ENCODE measurements at regions not wholly inside any gene's neighbourhood (a gene's known extent, or its start where the extent isn't known, plus 50 kb on each side); places are given as distances from the start of the nearest gene placed in this dataset.
A peak's percentile ranks its signal among the peaks of the same experiment; 100 is the strongest.

- Histone ChIP-seq H3K27ac (replicated peaks in 1 of 4) (peak overlapping the region; percentile 57 to 83 (median 80)), H3K36me3 (no peaks in the 10 kb centered on the region), H3K9me3 (no peaks in the 10 kb centered on the region), H3K27me3 (no peaks in the 10 kb centered on the region), H3K4me1 (peaks cover 27 to 53% (median 40%) of the 10 kb centered on the region in 4 donors), H3K4me3 (peak overlapping the region; percentile 62 to 78 (median 70))
- WGBS, result 7% methylated on average over 24 of the region's 73 CpGs
- intact Hi-C loops (cut with DNase I), result loop anchor here (5.0 kb wide), 1 partner anchor 67 kb away; no protein-coding TSS in a partner anchor
- no peak for DNase-seq (ENCODE audit: extremely low spot score)
- TF ChIP-seq, protein P1, sequence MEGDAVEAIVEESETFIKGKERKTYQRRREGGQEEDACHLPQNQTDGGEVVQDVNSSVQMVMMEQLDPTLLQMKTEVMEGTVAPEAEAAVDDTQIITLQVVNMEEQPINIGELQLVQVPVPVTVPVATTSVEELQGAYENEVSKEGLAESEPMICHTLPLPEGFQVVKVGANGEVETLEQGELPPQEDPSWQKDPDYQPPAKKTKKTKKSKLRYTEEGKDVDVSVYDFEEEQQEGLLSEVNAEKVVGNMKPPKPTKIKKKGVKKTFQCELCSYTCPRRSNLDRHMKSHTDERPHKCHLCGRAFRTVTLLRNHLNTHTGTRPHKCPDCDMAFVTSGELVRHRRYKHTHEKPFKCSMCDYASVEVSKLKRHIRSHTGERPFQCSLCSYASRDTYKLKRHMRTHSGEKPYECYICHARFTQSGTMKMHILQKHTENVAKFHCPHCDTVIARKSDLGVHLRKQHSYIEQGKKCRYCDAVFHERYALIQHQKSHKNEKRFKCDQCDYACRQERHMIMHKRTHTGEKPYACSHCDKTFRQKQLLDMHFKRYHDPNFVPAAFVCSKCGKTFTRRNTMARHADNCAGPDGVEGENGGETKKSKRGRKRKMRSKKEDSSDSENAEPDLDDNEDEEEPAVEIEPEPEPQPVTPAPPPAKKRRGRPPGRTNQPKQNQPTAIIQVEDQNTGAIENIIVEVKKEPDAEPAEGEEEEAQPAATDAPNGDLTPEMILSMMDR (IDR thresholded peaks at IDR 0.05), result no peak
- TF ChIP-seq POLR2AphosphoS5 (IDR thresholded peaks at IDR 0.05), result peak in 1 of 2 donors; percentile 38
These were observed 71.0 kb downstream of the SOX4 start for GRCh38 chr6:21664314-21665109.

- no peak for DNase-seq (ENCODE audit: extremely low spot score)
- TF ChIP-seq POLR2AphosphoS5 (IDR thresholded peaks at IDR 0.05) (no peak), POLR2A (IDR thresholded peaks at IDR 0.05; ENCODE audit: low read depth) (no peak), EP300 (IDR thresholded peaks at IDR 0.05) (no peak)
- TF ChIP-seq, protein P1 (IDR thresholded peaks at IDR 0.05), result no peak
- Histone ChIP-seq H3K4me1 (peaks cover 27 to 55% (median 43%) of the 10 kb centered on the region in 4 donors), H3K36me3 (no peaks in the 10 kb centered on the region), H3K27me3 (no peaks in the 10 kb centered on the region), H3K27ac (replicated peaks in 1 of 4) (peak overlapping the region; percentile 78 to 83 (median 80)), H3K4me3 (peak overlapping the region; percentile 62 to 78 (median 70)), H3K9me3 (no peaks in the 10 kb centered on the region)
- WGBS, result 32% methylated on average over 9 of the region's 9 CpGs
- intact Hi-C loops (cut with DNase I), result loop anchor here (5.0 kb wide), 1 partner anchor 68 kb away; no protein-coding TSS in a partner anchor
These were observed 71.5 kb downstream of the SOX4 start for GRCh38 chr6:21665110-21665391.

GRCh38 chr6:21665392-21666200 lies 72.0 kb downstream of the SOX4 start:
- peak overlapping the region; percentile 62 to 78 (median 70) for H3K4me3 ChIP-seq
- TF ChIP-seq POLR2AphosphoS5 (IDR thresholded peaks at IDR 0.05) (no peak), POLR2A (IDR thresholded peaks at IDR 0.05; ENCODE audit: low read depth) (no peak), EP300 (IDR thresholded peaks at IDR 0.05) (no peak)
- TF ChIP-seq, protein P1 (IDR thresholded peaks at IDR 0.05), result no peak
- WGBS, result 33% methylated on average over 34 of the region's 37 CpGs
- H3K36me3 ChIP-seq, result no peaks in the 10 kb centered on the region
- no peaks in the 10 kb centered on the region for H3K9me3 ChIP-seq
- DNase-seq (ENCODE audit: extremely low spot score), result no peak
- intact Hi-C loops (cut with DNase I), result loop anchor here (5.0 kb wide), 1 partner anchor 68 kb away; no protein-coding TSS in a partner anchor
- H3K27ac ChIP-seq (replicated peaks in 1 of 4), result peak overlapping the region; percentile 78 to 83 (median 80)
- peaks cover 27 to 57% (median 49%) of the 10 kb centered on the region in 4 donors for H3K4me1 ChIP-seq
- H3K27me3 ChIP-seq, result no peaks in the 10 kb centered on the region

DNA sequence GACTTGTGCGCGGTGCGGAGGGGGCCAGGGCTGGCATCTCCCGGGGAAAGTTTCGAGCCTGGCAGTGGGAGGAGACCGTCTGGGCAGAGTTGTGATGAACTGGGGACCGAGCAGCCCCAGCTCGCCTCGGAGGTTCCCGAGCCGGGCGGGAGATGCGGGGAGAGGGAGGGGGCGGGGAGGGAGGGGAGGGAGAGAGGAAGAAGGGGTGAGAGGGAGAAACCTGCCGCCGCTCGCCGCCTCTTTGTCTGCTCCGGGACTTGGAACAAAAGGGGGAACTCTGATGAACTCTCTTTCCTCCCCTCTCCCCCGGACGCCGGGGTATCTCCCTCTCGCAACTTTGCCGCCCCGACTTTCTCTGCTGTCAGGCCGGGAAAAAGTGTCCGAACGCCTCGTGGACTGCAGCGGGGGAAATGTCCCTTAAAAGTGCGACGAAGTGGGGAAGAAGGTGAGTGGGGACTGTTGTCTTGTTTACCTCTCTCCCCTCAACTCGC lies 72.7 kb downstream of the SOX4 start:
- TF ChIP-seq POLR2A (IDR thresholded peaks at IDR 0.05; ENCODE audit: low read depth) (no peak), POLR2AphosphoS5 (IDR thresholded peaks at IDR 0.05) (no peak), EP300 (IDR thresholded peaks at IDR 0.05) (no peak)
- TF ChIP-seq, protein P1 (IDR thresholded peaks at IDR 0.05), result no peak
- H3K36me3 ChIP-seq, result no peaks in the 10 kb centered on the region
- H3K27ac ChIP-seq (replicated peaks in 1 of 4), result peak overlapping the region; percentile 78 to 83 (median 80)
- peak overlapping the region; percentile 62 to 78 (median 70) for H3K4me3 ChIP-seq
- 0% methylated on average over 28 of the region's 33 CpGs for WGBS
- no peak for DNase-seq (ENCODE audit: extremely low spot score)
- H3K4me1 ChIP-seq, result peaks cover 27 to 57% (median 54%) of the 10 kb centered on the region in 4 donors
- intact Hi-C loops (cut with DNase I), result loop anchor here (5.0 kb wide), 1 partner anchor 69 kb away; no protein-coding TSS in a partner anchor
- H3K9me3 ChIP-seq, result no peaks in the 10 kb centered on the region
- H3K27me3 ChIP-seq, result no peaks in the 10 kb centered on the region

All from esophagus muscularis mucosa (tissue), 4 donors.